ENCODE measurements at regions not wholly inside any gene's neighbourhood (a gene's known extent, or its start where the extent isn't known, plus 50 kb on each side); places are given as distances from the start of the nearest gene placed in this dataset.

DNA sequence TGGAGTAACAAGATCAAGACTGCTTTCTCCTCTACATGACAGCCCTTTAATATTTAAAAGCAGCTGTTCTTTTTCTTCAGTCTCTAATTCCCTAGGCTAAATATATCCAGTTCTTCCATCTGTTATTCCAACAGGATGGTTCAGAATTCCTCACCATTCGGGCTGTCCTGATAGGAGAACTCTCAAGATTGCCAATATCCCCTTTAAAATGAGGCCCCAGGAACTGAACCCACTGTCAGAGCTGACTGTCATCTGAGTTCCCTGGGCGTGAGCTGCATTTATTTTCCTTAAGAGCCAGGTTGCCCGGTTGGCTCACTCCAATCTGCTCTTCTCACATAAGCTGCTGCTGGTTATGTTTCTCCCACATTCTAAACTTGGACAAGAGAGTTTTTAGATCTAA, 177.6 kb downstream of the MIS18A start:
- TF ChIP-seq, protein P1, sequence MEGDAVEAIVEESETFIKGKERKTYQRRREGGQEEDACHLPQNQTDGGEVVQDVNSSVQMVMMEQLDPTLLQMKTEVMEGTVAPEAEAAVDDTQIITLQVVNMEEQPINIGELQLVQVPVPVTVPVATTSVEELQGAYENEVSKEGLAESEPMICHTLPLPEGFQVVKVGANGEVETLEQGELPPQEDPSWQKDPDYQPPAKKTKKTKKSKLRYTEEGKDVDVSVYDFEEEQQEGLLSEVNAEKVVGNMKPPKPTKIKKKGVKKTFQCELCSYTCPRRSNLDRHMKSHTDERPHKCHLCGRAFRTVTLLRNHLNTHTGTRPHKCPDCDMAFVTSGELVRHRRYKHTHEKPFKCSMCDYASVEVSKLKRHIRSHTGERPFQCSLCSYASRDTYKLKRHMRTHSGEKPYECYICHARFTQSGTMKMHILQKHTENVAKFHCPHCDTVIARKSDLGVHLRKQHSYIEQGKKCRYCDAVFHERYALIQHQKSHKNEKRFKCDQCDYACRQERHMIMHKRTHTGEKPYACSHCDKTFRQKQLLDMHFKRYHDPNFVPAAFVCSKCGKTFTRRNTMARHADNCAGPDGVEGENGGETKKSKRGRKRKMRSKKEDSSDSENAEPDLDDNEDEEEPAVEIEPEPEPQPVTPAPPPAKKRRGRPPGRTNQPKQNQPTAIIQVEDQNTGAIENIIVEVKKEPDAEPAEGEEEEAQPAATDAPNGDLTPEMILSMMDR (IDR thresholded peaks at IDR 0.05; ENCODE audit: low read depth, low read length): no peak
- no peak for TF ChIP-seq POLR2A (IDR thresholded peaks at IDR 0.05; ENCODE audit: extremely low read depth, insufficient read length)
